Stimulated activated CD8-positive, alpha-beta memory T cell treated with anti-CD3 and anti-CD28 coated beads, Interleukin-7, amount 100 ng/mL, for 4 hours (primary cell): ENCODE measurements at regions not wholly inside any gene's neighbourhood (a gene's known extent, or its start where the extent isn't known, plus 50 kb on each side); places are given as distances from the start of the nearest gene placed in this dataset.

Source experiments
- DNase-seq, 2 donors: peaks; one replicate each; pipeline ENCODE4 v3.0.0-alpha.2; 2020; ENCODE audit warnings: low read depth in 2 of 2

DNA sequence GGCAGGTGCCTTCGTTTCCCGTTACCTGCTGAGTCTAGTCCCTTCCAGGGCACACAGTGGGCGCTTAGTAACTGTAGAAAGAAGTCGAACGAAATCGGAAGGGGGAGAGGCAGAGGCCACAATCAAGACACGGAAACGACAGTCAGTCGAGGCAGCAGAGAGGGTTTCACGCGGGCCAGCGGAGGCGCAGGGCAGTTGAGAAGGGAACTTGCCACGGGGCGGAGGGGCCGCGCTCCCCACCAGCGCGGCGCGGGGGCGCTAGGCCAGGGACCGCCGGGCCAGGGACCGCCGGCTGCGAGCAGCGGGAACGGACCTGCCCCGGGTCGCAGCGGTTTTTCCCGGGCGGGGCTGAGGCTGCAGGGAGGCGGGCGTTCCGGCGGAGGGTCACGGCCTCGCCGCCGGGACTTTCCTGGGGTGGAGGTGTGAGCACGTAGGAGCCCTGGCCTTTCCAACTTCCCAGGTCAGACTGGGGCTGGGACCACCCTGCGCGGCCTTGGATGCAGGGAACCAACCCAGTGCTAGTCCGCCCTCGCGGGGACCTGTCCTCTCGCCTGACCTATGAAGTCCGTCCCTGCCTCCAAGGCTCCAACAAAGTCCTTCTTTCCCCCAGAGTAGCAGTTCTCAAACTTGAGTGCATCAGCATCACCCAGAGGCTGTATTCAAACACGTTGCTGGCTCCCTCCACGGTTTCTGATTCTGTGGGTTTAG is 150.1 kb upstream of the FGGY start:
- peak; percentile 8 to 50 for DNase-seq

GRCh38 chr1:59149435-59149834 is 147.5 kb upstream of the FGGY start:
- DNase-seq = no peak

DNA sequence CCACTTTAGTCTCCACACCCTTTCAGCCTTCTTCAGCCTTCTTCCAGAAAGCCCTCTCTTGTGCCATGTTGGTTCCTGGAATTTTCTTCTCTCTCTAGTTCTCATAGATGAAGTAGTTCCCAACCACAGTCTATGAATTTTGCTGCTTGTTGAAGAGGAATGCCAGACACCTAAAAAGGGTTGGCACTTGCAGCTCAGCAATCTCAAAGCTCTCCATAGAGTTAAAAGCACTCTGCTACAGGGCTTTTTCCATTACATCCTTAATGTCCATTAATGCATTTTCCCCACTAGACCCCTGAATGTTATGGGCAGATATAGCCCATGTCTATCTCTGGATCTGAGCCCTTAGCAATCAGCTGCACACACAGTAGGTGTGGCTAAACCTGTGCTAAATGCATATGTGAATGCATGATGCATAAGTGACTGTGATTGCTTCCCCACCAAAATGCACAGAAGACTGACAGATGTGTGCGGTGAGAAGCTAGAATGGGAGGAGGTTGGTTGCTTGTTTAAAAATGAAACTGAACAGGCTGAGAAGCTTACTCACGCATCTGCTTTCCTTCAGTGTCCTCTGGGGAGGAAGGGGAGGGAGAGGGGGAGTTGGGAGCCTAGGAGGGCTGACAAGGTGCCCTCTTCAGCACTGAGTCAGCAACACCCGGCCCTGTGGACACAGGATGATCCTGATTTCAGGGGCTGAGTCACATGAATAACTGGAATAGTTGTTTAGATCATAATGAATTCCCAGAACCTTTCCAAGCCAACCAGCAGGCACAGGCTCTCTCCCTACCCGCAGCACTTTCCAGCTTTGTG is 146.1 kb upstream of the FGGY start:
- DNase-seq = no peak

GRCh38 chr1:59151387-59151761 is 145.5 kb upstream of the FGGY start:
- DNase-seq = no peak

- no peak for DNase-seq
Measured at GRCh38 chr1:59151860-59152259, 145.0 kb upstream of the FGGY start.

DNA sequence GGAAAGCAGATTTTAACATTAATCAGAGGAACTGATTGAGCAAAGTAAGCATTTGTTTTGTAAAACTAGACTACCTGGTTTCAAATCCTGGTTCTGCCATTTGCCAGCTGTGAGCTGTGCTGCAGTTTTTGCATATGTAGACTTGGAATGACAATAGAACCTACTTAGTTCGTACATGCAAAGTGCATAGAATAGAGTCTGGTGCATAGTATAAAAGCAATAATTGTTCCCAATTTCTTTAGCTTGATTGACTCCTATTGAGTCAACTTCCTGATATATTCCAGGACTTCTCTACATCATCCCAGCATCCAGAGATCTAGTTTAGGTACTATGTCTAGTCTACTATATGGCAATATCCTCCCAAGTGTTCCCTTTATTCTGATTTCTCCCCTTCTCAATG is 144.4 kb upstream of the FGGY start:
- DNase-seq = no peak

GRCh38 chr1:59154401-59154800 is 142.5 kb upstream of the FGGY start:
- no peak for DNase-seq

- no peak for DNase-seq
Measured at GRCh38 chr1:59155351-59155750, 141.5 kb upstream of the FGGY start.

DNA sequence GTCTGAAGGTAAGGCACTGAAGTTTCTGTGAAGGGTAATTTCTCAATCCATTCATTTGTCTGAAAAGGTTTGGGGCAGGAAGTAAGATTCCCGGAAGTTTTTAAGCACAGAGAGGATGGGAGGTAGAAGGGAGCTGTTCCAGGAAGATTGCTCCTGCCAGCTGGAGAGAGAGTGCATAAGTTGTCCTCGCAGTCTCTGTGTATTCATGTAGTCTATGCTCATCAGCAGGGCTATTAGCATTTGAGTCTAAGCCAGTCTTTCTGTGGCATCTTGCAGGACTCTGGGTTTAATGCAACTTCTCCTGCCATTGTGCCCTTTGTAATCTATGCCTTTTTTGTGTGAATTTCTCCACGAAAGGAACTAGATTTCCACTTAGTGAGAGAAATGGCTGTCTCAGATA is 140.8 kb upstream of the FGGY start:
- DNase-seq = no peak

DNA sequence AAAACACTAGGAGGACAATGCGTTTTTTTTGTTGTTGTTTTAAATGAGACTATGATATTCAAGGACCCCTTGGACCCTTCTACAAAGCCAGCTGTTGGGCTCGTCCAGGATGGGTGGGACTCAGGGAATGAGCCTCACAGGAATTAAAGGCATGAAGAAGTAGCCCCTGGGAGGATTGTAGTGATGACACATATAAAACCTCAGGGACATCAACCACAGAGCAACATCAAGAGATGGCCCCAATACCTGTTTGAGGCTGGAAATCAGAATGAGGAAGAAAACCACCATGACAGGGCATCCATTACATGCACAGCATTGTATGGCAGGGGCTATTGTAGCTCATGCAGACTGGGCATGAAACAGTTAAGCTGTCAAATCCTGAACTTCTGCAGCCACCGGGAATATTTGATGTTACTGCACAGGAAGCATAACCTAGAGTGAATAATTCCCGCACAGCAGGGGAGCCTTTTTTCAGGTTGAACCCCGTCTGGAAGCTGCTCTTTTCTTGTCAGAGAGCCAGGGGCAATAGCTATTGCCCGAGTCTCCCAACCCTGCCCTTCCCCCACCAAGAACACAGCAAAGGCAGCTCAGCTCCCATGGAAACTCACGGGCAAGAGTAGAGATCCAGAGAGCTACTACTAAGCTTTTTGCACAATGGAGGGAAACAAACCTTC is 140.2 kb upstream of the FGGY start:
- no peak for DNase-seq

GRCh38 chr1:59158321-59158720 is 138.6 kb upstream of the FGGY start:
- DNase-seq = no peak

DNA sequence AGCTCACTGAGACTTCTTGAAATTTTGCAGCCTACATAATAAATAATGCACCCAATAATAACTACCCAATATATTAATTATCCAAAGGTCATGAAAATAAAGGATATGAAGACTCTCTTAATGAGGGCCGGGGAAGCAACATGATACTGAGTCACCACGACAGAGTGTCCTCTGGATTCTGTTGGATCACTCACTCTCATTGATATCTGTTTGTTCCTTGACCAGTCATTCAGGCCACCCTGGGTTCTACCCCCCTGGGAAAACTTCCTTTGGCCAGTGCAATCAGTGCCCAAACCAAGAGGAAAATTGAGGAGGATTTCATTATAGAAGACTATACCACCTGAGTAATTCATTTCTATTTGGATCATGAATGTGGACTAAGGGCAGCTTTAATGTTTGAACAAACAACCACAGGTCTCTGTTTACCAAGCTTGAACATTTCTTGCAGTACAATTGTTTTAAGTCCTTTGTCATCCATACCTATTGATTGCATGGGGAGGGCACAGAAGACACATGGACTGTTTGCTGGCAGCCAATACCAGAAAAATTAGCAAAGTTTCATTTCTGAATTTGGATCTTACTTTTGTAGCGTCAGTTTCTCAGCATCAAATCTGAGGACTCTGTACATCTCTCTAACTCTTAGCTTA is 137.2 kb upstream of the FGGY start:
- no peak for DNase-seq

- DNase-seq = no peak
Measured at GRCh38 chr1:59161136-59161535, 135.8 kb upstream of the FGGY start.

- DNase-seq = no peak
Measured at GRCh38 chr1:59162665-59163064, 134.2 kb upstream of the FGGY start.

GRCh38 chr1:59163268-59164092 is 133.4 kb upstream of the FGGY start:
- no peak for DNase-seq

GRCh38 chr1:59164371-59164770 is 132.5 kb upstream of the FGGY start:
- DNase-seq = no peak

GRCh38 chr1:59165353-59165752 is 131.5 kb upstream of the FGGY start:
- DNase-seq = no peak

GRCh38 chr1:59169703-59170102 is 127.2 kb upstream of the FGGY start:
- no peak for DNase-seq

DNA sequence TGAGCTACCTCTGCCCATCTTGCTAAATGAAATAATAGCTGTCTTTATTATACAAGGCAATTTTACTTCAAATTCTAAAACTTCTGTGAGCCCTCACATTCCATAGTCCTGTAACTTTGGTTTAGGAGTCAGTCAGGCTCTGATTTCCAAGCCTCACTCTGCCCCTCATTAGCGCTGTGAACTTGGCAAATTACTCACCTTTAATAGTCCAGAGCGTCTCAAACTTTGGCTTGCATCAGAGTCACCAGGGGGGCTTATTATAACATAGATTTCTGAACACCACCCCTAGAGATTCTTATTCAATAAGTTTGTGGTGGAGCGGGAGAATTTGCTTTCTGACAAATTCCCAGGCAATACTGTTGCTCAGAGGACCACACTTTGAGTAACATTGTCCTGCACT is 126.2 kb upstream of the FGGY start:
- DNase-seq = no peak

GRCh38 chr1:59171788-59172187 is 125.1 kb upstream of the FGGY start:
- DNase-seq = no peak

DNA sequence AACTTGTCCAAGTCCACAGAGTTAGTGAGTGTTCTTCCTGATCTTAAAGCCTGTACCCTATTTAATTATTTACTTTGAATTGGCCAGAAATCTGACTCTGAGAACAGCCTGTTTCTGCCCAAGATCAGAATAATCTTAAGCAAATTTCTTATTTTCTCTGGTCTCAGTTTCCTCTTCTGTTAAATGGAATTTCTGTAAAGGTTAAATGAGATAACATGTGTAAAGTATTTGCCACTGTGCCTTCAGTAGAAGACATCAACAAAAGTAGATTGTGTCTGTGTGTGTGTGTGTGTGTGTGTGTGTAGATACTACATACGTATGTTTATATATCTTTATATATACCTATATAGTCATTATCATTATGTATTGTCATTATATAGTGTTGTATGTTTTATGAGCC is 124.2 kb upstream of the FGGY start:
- DNase-seq = no peak

DNA sequence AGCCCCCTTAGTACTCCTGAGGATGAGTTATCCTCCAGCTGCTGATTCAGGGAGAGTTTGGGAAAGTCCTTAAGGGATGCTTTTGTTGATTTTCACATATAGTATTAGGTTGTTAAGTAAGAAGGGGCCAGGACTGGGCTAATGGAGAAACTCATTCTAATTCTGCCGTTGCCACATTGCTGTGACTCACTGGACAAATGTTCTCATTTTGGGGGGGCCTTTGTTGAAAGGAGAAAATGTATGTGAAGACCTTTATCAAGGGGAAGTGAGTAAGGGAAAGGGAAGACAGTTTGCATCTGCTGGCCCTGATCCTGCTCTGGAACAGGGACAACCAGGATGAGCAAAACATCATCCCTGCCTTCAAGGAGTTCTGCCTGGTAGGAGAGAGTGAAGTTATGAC is 123.2 kb upstream of the FGGY start:
- no peak for DNase-seq
